HL-60 (cell line): ENCODE measurements at regions not wholly inside any gene's neighbourhood (a gene's known extent, or its start where the extent isn't known, plus 50 kb on each side); places are given as distances from the start of the nearest gene placed in this dataset.

ENCODE experiments used
- CTCF ChIP-seq: IDR thresholded peaks from one replicate; pipeline ENCODE4 v1.5.1; 2011; ENCODE audit warnings: low read length, control low read depth, inconsistent platforms; ENCODE audit not compliant: insufficient read depth
- GABPA ChIP-seq: IDR thresholded peaks from 2 replicates; pipeline ENCODE4 v1.6.1; 2012; ENCODE audit warnings: low read depth

GRCh38 chr3:54062546-54062945 lies 59.8 kb upstream of the CACNA2D3 start:
- no peak for TF ChIP-seq CTCF
- no peak for TF ChIP-seq GABPA
